GM12878 (cell line): ENCODE measurements at regions not wholly inside any gene's neighbourhood (a gene's known extent, or its start where the extent isn't known, plus 50 kb on each side); places are given as distances from the start of the nearest gene placed in this dataset.

Source experiments
- ATAC-seq: fragments of 200-7000 bp; cut with Tn5 transposase; 3 replicates; pipeline ENCODE4 v1.9.1; 2020; ENCODE audit warnings: mild to moderate bottlenecking, moderate library complexity
- BruUV-seq: library from RNA; stranded (reverse); fragments of 400-500 nt; replicated peaks from 2 replicates; lab custom pipeline; 2021; lab: Mats Ljungman, UMichigan
- CTCF ChIA-PET: fragments of 300-600 bp; sonication (Branson Sonifier 250); formaldehyde crosslinking; extraction: SDS; loops from one replicate; lab custom pipeline; 2021; ENCODE audit warnings: inconsistent platforms; lab: Yijun Ruan, JAX
- POLR2A ChIA-PET: fragments of 350-600 bp; formaldehyde crosslinking; extraction: SDS; loops from one replicate; lab custom pipeline; 2021; ENCODE audit warnings: inconsistent platforms; lab: Charles Lee
- RAD21 ChIA-PET: fragments of 300-600 bp; sonication (Branson Sonifier 250); formaldehyde crosslinking; loops from one replicate; lab custom pipeline; 2023; ENCODE audit warnings: antibody characterized with exemption; ENCODE audit not compliant: unreplicated experiment; lab: Charles Lee
- SMC1A ChIA-PET: fragments of 300-600 bp; sonication (Branson Sonifier 250); formaldehyde crosslinking; loops from one replicate; lab custom pipeline; 2023; ENCODE audit not compliant: unreplicated experiment, uncharacterized antibody; lab: Charles Lee
- DNase-seq: peaks from one replicate; pipeline ENCODE4 v3.0.0-alpha.2; 2011; ENCODE audit warnings: low read depth, low spot score
- FAIRE-seq: peaks from 3 replicates; lab custom pipeline; 2011; peaks lifted over from hg19 to GRCh38; lab: Jason Lieb, UNC
- H2AFZ ChIP-seq: 2 replicates; pipeline ENCODE4 v1.6.0; 2011; ENCODE audit warnings: low read depth, low read length, control low read depth; ENCODE audit not compliant: control insufficient read depth
- H3K27ac ChIP-seq: 2 replicates; pipeline ENCODE4 v1.5.1; 2011; ENCODE audit warnings: control low read depth; ENCODE audit not compliant: control insufficient read depth, insufficient read depth
- H3K27me3 ChIP-seq, 2 experiments: replicated peaks in 1 of 2; 2 replicates each; pipeline versions ENCODE4 v1.6.0 to v1.6.1; 2011; ENCODE audit warnings: low read length in 1 of 2; ENCODE audit not compliant: control insufficient read depth in 2 of 2, insufficient read depth in 2 of 2
- H3K36me3 ChIP-seq, 2 experiments: 2 replicates each; pipeline ENCODE4 v1.5.1; 2011; ENCODE audit warnings: low read length in 1 of 2; ENCODE audit not compliant: control insufficient read depth in 2 of 2, insufficient read depth in 2 of 2
- H3K4me1 ChIP-seq: 2 replicates; pipeline ENCODE4 v1.6.1; 2011; ENCODE audit warnings: mild to moderate bottlenecking, low read length, moderate library complexity, mixed read lengths; ENCODE audit not compliant: control insufficient read depth, insufficient read depth
- H3K4me2 ChIP-seq: 2 replicates; pipeline ENCODE4 v1.6.0; 2011; ENCODE audit warnings: control low read depth; ENCODE audit not compliant: control insufficient read depth, insufficient read depth
- H3K4me3 ChIP-seq: fragments of 200-600 bp; sonication (generic); 2 replicates; pipeline ENCODE4 v1.5.1; 2016
- H3K79me2 ChIP-seq: 2 replicates; pipeline ENCODE4 v1.6.0; 2011; ENCODE audit warnings: low read length; ENCODE audit not compliant: control insufficient read depth, insufficient read depth
- H3K9ac ChIP-seq: 2 replicates; pipeline ENCODE4 v1.8.0; 2011; ENCODE audit warnings: low read length, control low read depth, mixed read lengths; ENCODE audit not compliant: control insufficient read depth, insufficient read depth
- H3K9me3 ChIP-seq: replicated peaks from 3 replicates; pipeline ENCODE4 v1.5.1; 2011; ENCODE audit warnings: mild to moderate bottlenecking, low read length; ENCODE audit not compliant: control insufficient read depth, insufficient read depth
- H4K20me1 ChIP-seq: 2 replicates; pipeline ENCODE4 v1.6.0; 2011; ENCODE audit not compliant: control insufficient read depth, insufficient read depth
- ATF3 ChIP-seq: IDR thresholded peaks from 2 replicates; pipeline ENCODE4 v1.6.1; 2011; ENCODE audit warnings: low read depth, mild to moderate bottlenecking, low read length, moderate library complexity, borderline replicate concordance; ENCODE audit errors: extremely low read depth
- BCLAF1 ChIP-seq: fragments of 450-650 bp; IDR thresholded peaks from 2 replicates; pipeline ENCODE4 v1.6.1; 2017; ENCODE audit warnings: antibody characterized with exemption, mild to moderate bottlenecking, moderate library complexity
- CHD1 ChIP-seq: IDR thresholded peaks from 2 replicates; pipeline ENCODE4 v1.6.1; 2012; ENCODE audit warnings: low read depth, low read length, improper control_type of control experiment
- EP300 ChIP-seq, 2 experiments: fragments of 150-350 bp in 1 of 2; IDR thresholded peaks; 2 replicates each; pipeline ENCODE4 v1.6.1; 2011 to 2012; ENCODE audit warnings: low read depth in 2 of 2, low read length in 2 of 2, borderline replicate concordance in 1 of 2, improper control_type of control experiment in 1 of 2, inconsistent platforms in 1 of 2; ENCODE audit not compliant: control insufficient read depth in 1 of 2
- EZH2 ChIP-seq: IDR thresholded peaks from 2 replicates; pipeline ENCODE4 v1.6.1; 2012; ENCODE audit warnings: low read depth, mild to moderate bottlenecking, control low read depth, inconsistent platforms, low read length, borderline replicate concordance; ENCODE audit not compliant: control insufficient read depth
- HCFC1 ChIP-seq: fragments of 150-350 bp; IDR thresholded peaks from 2 replicates; pipeline ENCODE4 v1.6.1; 2014; ENCODE audit warnings: low read length
- HDAC6 ChIP-seq: fragments of 200-600 bp; sonication (generic); IDR thresholded peaks from one replicate; pipeline ENCODE4 v1.8.0; 2017; ENCODE audit warnings: antibody characterized with exemption; ENCODE audit not compliant: unreplicated experiment
- HSF1 ChIP-seq: fragments of 150-350 bp; IDR thresholded peaks from 2 replicates; pipeline ENCODE4 v1.6.1; 2014; ENCODE audit warnings: mild to moderate bottlenecking, low read depth, low read length
- IRF4 ChIP-seq: IDR thresholded peaks from 2 replicates; pipeline ENCODE4 v1.6.1; 2011; ENCODE audit warnings: low read depth, low read length
- NFYA ChIP-seq: IDR thresholded peaks from 2 replicates; pipeline ENCODE4 v1.6.1; 2011; ENCODE audit warnings: low read depth, mild to moderate bottlenecking, low read length, improper control_type of control experiment, borderline replicate concordance
- PBX3 ChIP-seq: IDR thresholded peaks from 2 replicates; pipeline ENCODE4 v1.6.1; 2011; ENCODE audit warnings: mild to moderate bottlenecking, low read depth, low read length, moderate library complexity; ENCODE audit not compliant: insufficient replicate concordance
- RAD51 ChIP-seq: fragments of 450-650 bp; IDR thresholded peaks from 2 replicates; pipeline ENCODE4 v1.6.1; 2016; ENCODE audit warnings: moderate library complexity, mild to moderate bottlenecking, inconsistent platforms
- RB1 ChIP-seq: fragments of 450-650 bp; formaldehyde crosslinking; IDR thresholded peaks from 2 replicates; pipeline ENCODE4 v1.6.1; 2017; ENCODE audit warnings: mild to moderate bottlenecking, borderline replicate concordance
- SREBF2 ChIP-seq: IDR thresholded peaks from 2 replicates; pipeline ENCODE4 v1.6.1; 2012; ENCODE audit warnings: mild to moderate bottlenecking, low read length
- SRF ChIP-seq, 2 experiments: IDR thresholded peaks; 2 replicates each; pipeline ENCODE4 v1.6.1; 2011; ENCODE audit warnings: low read depth in 2 of 2, low read length in 2 of 2, mild to moderate bottlenecking in 1 of 2, moderate library complexity in 1 of 2
- TARDBP ChIP-seq: IDR thresholded peaks from 2 replicates; pipeline ENCODE4 v1.6.1; 2016; ENCODE audit warnings: borderline replicate concordance
- WGBS: methylation state at CpG from one replicate; pipeline ENCODE4 v1.1.6; 2016; ENCODE audit warnings: low lambda C conversion rate; ENCODE audit not compliant: insufficient replicate concordance, insufficient coverage; ENCODE audit errors: missing lambda C conversion rate; 5-methylcytosine and 5-hydroxymethylcytosine counted together
- in situ Hi-C: fragments of 300-500 bp; cut with MboI; formaldehyde crosslinking; loops from 9 replicates; pipeline ENCODE4 v1.14.3; 2018; ENCODE audit warnings: mixed read lengths
- intact Hi-C: fragments of 100-400 bp; cut with micrococcal nuclease; formaldehyde crosslinking; loops from one replicate; pipeline ENCODE4 v1.14.2; 2022; ENCODE audit not compliant: unreplicated experiment

- no peak for DNase-seq
- WGBS, result 23% methylated on average over 9 of the region's 9 CpGs
- no peaks in the 10 kb centered on the region for H4K20me1 ChIP-seq
- RAD21 ChIA-PET, result no interaction called here
- no peak overlapping the region for H3K4me2 ChIP-seq
- in situ Hi-C loops, result no loop called here
- no peaks in the 10 kb centered on the region for H3K9me3 ChIP-seq
- ATAC-seq, result no peak
- H3K27ac ChIP-seq, result no peak overlapping the region
- no peaks in the 10 kb centered on the region for H3K36me3 ChIP-seq
- H3K4me1 ChIP-seq, result no peaks in the 10 kb centered on the region
- H3K9ac ChIP-seq, result no peak overlapping the region
- H3K79me2 ChIP-seq, result no peaks in the 10 kb centered on the region
- H3K4me3 ChIP-seq, result no peak overlapping the region
- no peaks in the 10 kb centered on the region for H3K27me3 ChIP-seq
- BruUV-seq, result no TSS peak
- SMC1A ChIA-PET, result no interaction called here
- CTCF ChIA-PET, result no interaction called here
- H2AFZ ChIP-seq, result no peak overlapping the region
- POLR2A ChIA-PET, result no interaction called here
- intact Hi-C loops, result no loop called here
- FAIRE-seq, result no peak
- TF ChIP-seq HSF1 (no peak), PBX3 (no peak), HDAC6 (no peak), HCFC1 (no peak), IRF4 (no peak), SRF (IDR thresholded peaks at IDR 0.05; ENCODE audit: low read depth in 2 of 2, low read length in 2 of 2) (no peak), EZH2 (no peak), TARDBP (no peak), BCLAF1 (no peak), ATF3 (no peak), RAD51 (no peak), NFYA (no peak), CHD1 (no peak), SREBF2 (no peak), RB1 (no peak), EP300 (IDR thresholded peaks at IDR 0.05; ENCODE audit: borderline replicate concordance in 1 of 2, control insufficient read depth in 1 of 2, low read depth in 2 of 2, low read length in 2 of 2) (no peak)
Measured at GRCh38 chr14:44712024-44712815, 205.1 kb upstream of the FSCB start.
